Astrocyte (in vitro differentiated cells and primary cell): ENCODE measurements at regions not wholly inside any gene's neighbourhood (a gene's known extent, or its start where the extent isn't known, plus 50 kb on each side); places are given as distances from the start of the nearest gene placed in this dataset.

Experiments
- DNase-seq: peaks from one replicate; pipeline ENCODE4 v3.0.0-alpha.2; 2010; ENCODE audit warnings: low read depth
- FAIRE-seq: peaks from 2 replicates; lab custom pipeline; 2011; peaks lifted over from hg19 to GRCh38; lab: Jason Lieb, UNC
- H2AFZ ChIP-seq: 2 replicates; pipeline ENCODE4 v1.6.0; 2012; ENCODE audit warnings: low read depth, low read length, inconsistent platforms
- H3K27ac ChIP-seq: 2 replicates; pipeline ENCODE4 v1.5.1; 2011; ENCODE audit warnings: low read depth, low read length, inconsistent platforms
- H3K27me3 ChIP-seq: 2 replicates; pipeline ENCODE4 v1.6.0; 2011; ENCODE audit warnings: low read length, inconsistent platforms; ENCODE audit not compliant: insufficient read depth
- H3K36me3 ChIP-seq: 2 replicates; pipeline ENCODE4 v1.5.1; 2011; ENCODE audit warnings: low read length, inconsistent platforms; ENCODE audit not compliant: insufficient read depth
- H3K4me1 ChIP-seq: 2 replicates; pipeline ENCODE4 v1.5.1; 2011; ENCODE audit warnings: low read length, inconsistent platforms; ENCODE audit not compliant: insufficient read depth
- H3K4me2 ChIP-seq: 2 replicates; pipeline ENCODE4 v1.6.0; 2012; ENCODE audit warnings: low read length, inconsistent platforms
- H3K4me3 ChIP-seq: 2 replicates; pipeline ENCODE4 v1.5.1; 2011; ENCODE audit warnings: low read depth, mild to moderate bottlenecking, low read length, inconsistent platforms; ENCODE audit not compliant: insufficient read depth
- H3K79me2 ChIP-seq: 2 replicates; pipeline ENCODE4 v1.6.0; 2012; ENCODE audit warnings: mild to moderate bottlenecking, low read length, inconsistent platforms; ENCODE audit not compliant: insufficient read depth
- H3K9ac ChIP-seq: 2 replicates; pipeline ENCODE4 v1.6.0; 2012; ENCODE audit warnings: mild to moderate bottlenecking, low read length, inconsistent platforms
- H3K9me3 ChIP-seq: 2 replicates; pipeline ENCODE4 v1.5.1; 2012; ENCODE audit warnings: low read depth, mild to moderate bottlenecking, low read length, inconsistent platforms; ENCODE audit not compliant: insufficient read depth
- H4K20me1 ChIP-seq: 2 replicates; pipeline ENCODE4 v1.6.0; 2012; ENCODE audit warnings: low read length, inconsistent platforms; ENCODE audit not compliant: insufficient read depth
- H3K27ac Mint-ChIP-seq: one replicate; pipeline ENCODE4 v1.8.0; 2021; ENCODE audit warnings: mild to moderate bottlenecking, mixed read lengths; ENCODE audit not compliant: unreplicated experiment
- H3K27me3 Mint-ChIP-seq: one replicate; pipeline ENCODE4 v1.8.0; 2021; ENCODE audit warnings: low read depth, mixed read lengths; ENCODE audit not compliant: unreplicated experiment
- H3K36me3 Mint-ChIP-seq: one replicate; pipeline ENCODE4 v1.8.0; 2021; ENCODE audit warnings: low read depth, mixed read lengths; ENCODE audit not compliant: unreplicated experiment
- H3K4me1 Mint-ChIP-seq: one replicate; pipeline ENCODE4 v1.8.0; 2021; ENCODE audit warnings: low read depth, mixed read lengths; ENCODE audit not compliant: unreplicated experiment
- H3K4me3 Mint-ChIP-seq: one replicate; pipeline ENCODE4 v1.8.0; 2021; ENCODE audit warnings: mild to moderate bottlenecking, moderate library complexity, mixed read lengths; ENCODE audit not compliant: unreplicated experiment
- H3K9me3 Mint-ChIP-seq: one replicate; pipeline ENCODE4 v1.8.0; 2021; ENCODE audit warnings: mild to moderate bottlenecking, mixed read lengths; ENCODE audit not compliant: unreplicated experiment
- CTCF ChIP-seq: IDR thresholded peaks from 2 replicates; pipeline ENCODE4 v1.5.1; 2011; ENCODE audit warnings: low read depth, mild to moderate bottlenecking, inconsistent platforms, low read length, moderate library complexity; ENCODE audit not compliant: insufficient read depth
- EZH2 ChIP-seq: IDR thresholded peaks from 2 replicates; pipeline ENCODE4 v1.6.1; 2012; ENCODE audit warnings: mild to moderate bottlenecking, low read length, inconsistent platforms; ENCODE audit not compliant: insufficient read depth

- no peak for TF ChIP-seq CTCF
- no peak for TF ChIP-seq EZH2
- Histone ChIP-seq H3K4me1 (no peaks in the 10 kb centered on the region), H3K79me2 (no peaks in the 10 kb centered on the region), H3K9me3 (peaks cover 3% of the 10 kb centered on the region), H3K27me3 (no peaks in the 10 kb centered on the region), H3K36me3 (no peaks in the 10 kb centered on the region), H3K4me2 (no peak overlapping the region), H2AFZ (no peak overlapping the region), H3K27ac (no peak overlapping the region), H3K9ac (no peak overlapping the region), H4K20me1 (no peaks in the 10 kb centered on the region), H3K4me3 (no peak overlapping the region)
- Mint-ChIP-seq H3K9me3 (no peaks in the 10 kb centered on the region), H3K4me1 (no peaks in the 10 kb centered on the region), H3K27me3 (peaks cover 2% of the 10 kb centered on the region), H3K4me3 (no peak overlapping the region), H3K36me3 (no peaks in the 10 kb centered on the region), H3K27ac (no peak overlapping the region)
- no peak for DNase-seq
- FAIRE-seq, result no peak
Observed at GRCh38 chr4:81883530-81884450, 412.1 kb upstream of the RASGEF1B start.

- H3K9ac ChIP-seq, result no peak overlapping the region
- no peak overlapping the region for H3K4me3 ChIP-seq
- H2AFZ ChIP-seq, result no peak overlapping the region
- Mint-ChIP-seq H3K4me3 (no peak overlapping the region), H3K9me3 (no peaks in the 10 kb centered on the region), H3K4me1 (no peaks in the 10 kb centered on the region), H3K27me3 (peaks cover 2% of the 10 kb centered on the region), H3K27ac (no peak overlapping the region), H3K36me3 (no peaks in the 10 kb centered on the region)
- H3K4me2 ChIP-seq, result no peak overlapping the region
- no peaks in the 10 kb centered on the region for H3K4me1 ChIP-seq
- FAIRE-seq (no peak), DNase-seq (no peak)
- no peaks in the 10 kb centered on the region for H3K79me2 ChIP-seq
- no peak overlapping the region for H3K27ac ChIP-seq
- H3K36me3 ChIP-seq, result no peaks in the 10 kb centered on the region
- no peaks in the 10 kb centered on the region for H3K27me3 ChIP-seq
- H3K9me3 ChIP-seq, result peaks cover 3% of the 10 kb centered on the region
- no peaks in the 10 kb centered on the region for H4K20me1 ChIP-seq
- no peak for TF ChIP-seq CTCF
- no peak for TF ChIP-seq EZH2
Observed at GRCh38 chr4:81883004-81883403, 411.3 kb upstream of the RASGEF1B start.
